ENCODE measurements at regions not wholly inside any gene's neighbourhood (a gene's known extent, or its start where the extent isn't known, plus 50 kb on each side); places are given as distances from the start of the nearest gene placed in this dataset.

DNA sequence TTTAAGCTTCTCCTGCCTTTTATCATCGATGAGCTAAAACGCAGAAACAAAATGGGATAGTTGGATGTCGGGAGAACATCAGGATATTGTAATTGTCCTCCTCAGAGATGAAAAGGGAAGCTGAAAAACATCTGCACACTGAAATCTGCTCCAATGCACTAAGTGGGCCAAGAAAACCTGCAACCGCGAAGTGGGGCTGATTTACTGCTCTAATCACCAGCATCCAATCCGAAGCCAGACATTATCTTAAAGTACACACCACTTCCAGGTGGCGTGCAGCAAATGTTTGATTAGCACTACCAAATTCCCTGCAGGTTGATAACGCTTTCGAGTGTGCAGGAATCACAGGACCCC is 230.3 kb upstream of the SLC14A2 start:
- DNase-seq = no peak

- DNase-seq = peak; percentile 42
Measured at GRCh38 chr18:45386041-45386655, 229.1 kb upstream of the SLC14A2 start.

GRCh38 chr18:45387229-45387628 is 228.0 kb upstream of the SLC14A2 start:
- no peak for DNase-seq

DNA sequence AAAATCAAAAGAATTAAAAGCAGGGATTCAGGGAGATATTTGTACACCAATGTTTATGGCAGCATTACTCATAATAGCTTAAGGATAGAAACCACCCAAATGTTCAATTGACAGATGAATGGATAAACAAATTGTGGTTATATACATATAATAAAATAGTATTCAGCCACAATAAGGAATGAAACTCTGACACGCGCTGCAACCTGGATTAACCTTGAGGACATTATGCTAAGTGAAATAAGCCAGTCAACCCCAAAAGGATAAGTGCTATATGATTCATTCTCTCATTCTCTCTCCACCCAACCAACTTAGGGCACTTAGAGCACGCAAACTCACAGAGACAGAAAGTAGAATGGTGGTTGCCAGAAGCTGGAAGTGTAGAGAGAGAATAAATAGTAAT is 216.8 kb upstream of the SLC14A2 start:
- DNase-seq = no peak

DNA sequence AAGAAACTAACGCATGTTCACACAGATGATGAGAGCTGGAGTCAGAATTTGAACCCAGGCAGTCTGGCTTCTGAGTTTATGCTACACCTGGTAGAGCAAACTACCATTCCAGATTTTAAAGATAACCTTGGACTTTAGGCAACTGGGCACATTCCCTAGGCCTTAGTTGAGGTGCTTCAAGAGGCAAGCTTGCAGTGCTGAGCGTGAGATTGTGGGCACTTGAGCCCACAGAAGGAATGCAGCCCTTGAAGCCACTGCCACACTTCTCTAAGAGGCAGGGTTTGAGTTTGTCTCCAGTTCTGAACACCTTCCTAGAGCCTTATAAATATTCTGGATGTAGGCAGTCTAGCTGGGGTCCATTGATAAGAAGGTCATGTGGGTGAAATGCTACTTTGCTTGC is 216.1 kb upstream of the SLC14A2 start:
- DNase-seq = no peak

DNA sequence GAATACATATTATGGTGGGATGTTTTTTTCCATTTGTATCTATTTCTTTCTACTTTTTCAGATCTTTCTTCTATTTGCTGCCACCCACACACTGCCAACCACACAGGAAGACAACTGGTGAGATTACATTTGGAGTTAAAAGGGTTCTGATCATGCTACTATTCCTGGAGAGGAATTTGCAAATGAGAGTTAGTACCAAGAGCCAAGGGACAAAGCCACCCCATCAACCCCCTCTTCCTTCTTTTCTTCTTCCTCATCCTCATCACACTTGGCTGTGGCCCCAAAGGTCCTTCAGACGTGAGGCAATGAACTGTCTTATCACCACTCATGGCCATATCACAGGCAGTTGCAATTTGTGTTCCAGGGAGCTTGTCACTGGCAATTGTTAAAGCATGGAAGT is 215.6 kb upstream of the SLC14A2 start:
- no peak for DNase-seq

GRCh38 chr18:45402485-45403056 is 212.7 kb upstream of the SLC14A2 start:
- DNase-seq = no peak

GRCh38 chr18:45403341-45404049 is 211.8 kb upstream of the SLC14A2 start:
- no peak for DNase-seq

- no peak for DNase-seq
Measured at GRCh38 chr18:45408218-45408617, 207.1 kb upstream of the SLC14A2 start.

GRCh38 chr18:45409971-45410370 is 205.3 kb upstream of the SLC14A2 start:
- no peak for DNase-seq

DNA sequence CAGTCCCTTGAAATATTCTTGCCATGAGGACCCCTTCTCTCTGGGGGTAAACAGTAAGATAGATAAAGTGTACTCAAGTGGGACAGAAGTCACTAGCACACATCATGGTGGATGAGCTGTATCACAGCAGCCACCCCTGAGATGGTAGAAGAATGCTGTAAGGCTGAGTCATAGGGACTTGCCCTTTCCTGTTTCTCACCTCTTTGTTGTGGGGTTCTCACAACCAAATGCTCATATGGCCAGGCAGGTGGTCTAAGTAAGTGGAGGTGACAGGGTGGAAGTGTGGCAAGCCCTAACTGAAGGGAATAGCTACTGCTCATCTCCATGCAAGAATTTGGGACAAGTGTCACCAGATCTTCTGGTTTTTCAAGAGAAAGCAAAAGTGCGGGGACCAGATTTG is 202.7 kb upstream of the SLC14A2 start:
- no peak for DNase-seq

- no peak for DNase-seq
Measured at GRCh38 chr18:45413180-45413836, 202.0 kb upstream of the SLC14A2 start.

GRCh38 chr18:45415614-45416013 is 199.7 kb upstream of the SLC14A2 start:
- peak; percentile 53 for DNase-seq

DNA sequence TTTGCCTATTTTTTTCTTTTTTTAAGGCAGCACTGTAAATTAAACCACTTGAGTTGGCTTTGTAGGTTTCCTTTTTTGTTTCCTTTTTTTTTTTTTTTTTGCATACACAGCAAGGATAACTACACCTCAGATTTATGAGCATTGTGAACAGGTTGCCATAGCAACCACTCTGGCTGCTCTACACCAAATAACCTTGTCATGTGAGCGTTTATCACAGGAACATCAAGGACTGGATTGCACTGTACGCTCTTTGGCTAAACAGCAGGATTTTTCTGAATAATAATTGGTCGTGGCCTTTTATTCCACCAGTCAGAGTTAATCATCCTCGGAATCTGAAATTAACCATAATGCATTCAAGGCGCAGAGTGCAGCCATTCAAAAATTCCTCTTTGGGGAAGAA is 199.1 kb upstream of the SLC14A2 start:
- peak; percentile 81 for DNase-seq

- no peak for DNase-seq
Measured at GRCh38 chr18:45417392-45417791, 197.9 kb upstream of the SLC14A2 start.

DNA sequence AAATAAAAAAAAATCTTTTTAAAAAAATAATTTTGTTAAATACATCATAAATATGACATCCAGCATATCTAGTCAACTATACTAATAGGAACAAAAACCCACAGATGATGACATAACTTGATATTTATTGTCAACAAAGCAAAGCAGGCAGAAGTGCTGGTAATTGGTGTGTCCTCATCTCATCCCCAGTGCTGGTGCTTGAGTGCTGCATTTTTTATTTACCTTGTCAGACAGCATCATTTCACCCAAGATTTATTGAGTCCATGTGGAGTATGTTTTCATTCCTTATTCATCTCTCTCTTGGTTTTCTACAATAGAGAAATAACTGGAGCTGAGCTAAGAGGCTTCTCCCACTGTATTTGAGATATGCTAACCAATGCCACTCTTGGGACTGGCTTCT is 191.6 kb upstream of the SLC14A2 start:
- DNase-seq = peak; percentile 24

DNA sequence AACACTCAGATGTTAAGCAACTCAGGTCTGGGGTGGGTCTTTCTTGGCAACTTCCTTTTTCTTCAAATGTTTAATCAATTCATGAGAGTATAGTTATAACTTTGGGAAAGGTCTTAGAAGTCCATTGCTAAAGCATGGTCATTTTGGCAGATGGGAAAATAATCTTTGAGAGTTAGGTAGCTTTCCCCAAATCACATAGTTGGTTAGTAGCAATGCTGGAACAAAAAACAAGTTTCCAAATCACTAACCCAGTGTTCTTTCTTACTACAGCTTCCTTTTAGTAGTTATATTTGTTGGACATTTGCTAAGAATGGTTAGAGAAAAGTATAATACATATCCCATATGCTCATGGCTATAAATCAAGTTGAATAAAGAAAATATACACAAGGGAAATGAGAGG is 185.2 kb upstream of the SLC14A2 start:
- no peak for DNase-seq

- DNase-seq = no peak
Measured at GRCh38 chr18:45435810-45436209, 179.5 kb upstream of the SLC14A2 start.

DNA sequence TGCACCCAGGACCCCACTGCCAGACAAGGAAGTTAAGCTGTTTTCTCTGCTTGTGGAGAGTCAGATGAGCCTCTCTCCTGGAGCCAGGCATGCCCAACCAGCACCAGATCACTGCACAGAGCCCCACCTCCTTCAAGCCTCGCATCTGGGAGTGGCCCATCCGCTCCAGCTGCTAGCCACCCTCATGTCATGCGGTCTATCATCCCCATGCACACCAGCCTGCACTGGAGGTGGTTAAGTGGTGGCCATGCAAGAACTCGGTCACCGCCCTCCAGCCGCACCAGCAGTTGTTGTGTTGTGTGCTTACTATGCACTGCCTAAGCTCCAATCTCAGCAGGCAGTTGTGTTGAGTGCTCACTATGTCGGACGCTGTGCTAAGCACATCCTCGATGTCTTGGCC is 177.9 kb upstream of the SLC14A2 start:
- no peak for DNase-seq

GRCh38 chr18:45439851-45440645 is 175.2 kb upstream of the SLC14A2 start:
- no peak for DNase-seq

GRCh38 chr18:45441110-45441847 is 174.0 kb upstream of the SLC14A2 start:
- DNase-seq = no peak

- no peak for DNase-seq
Measured at GRCh38 chr18:45444040-45444439, 171.2 kb upstream of the SLC14A2 start.

Data from retina (tissue), 1 donor.